ENCODE measurements at regions not wholly inside any gene's neighbourhood (a gene's known extent, or its start where the extent isn't known, plus 50 kb on each side); places are given as distances from the start of the nearest gene placed in this dataset.

GRCh38 chr6:156189714-156190113 lies 587.5 kb upstream of the ARID1B start:
- DNase-seq (ENCODE audit: low spot score): no peak

- DNase-seq (ENCODE audit: low spot score): no peak
These were observed 588.0 kb upstream of the ARID1B start for GRCh38 chr6:156189195-156189594.

- DNase-seq (ENCODE audit: low spot score): no peak
These were observed 592.1 kb upstream of the ARID1B start for GRCh38 chr6:156185113-156185512.

- no peak for DNase-seq (ENCODE audit: low spot score)
These were observed 593.5 kb upstream of the ARID1B start for GRCh38 chr6:156183678-156184077.

- DNase-seq (ENCODE audit: low spot score): no peak
These were observed 594.8 kb upstream of the ARID1B start for GRCh38 chr6:156182356-156182755.

- no peak for DNase-seq (ENCODE audit: low spot score)
These were observed 595.7 kb upstream of the ARID1B start for GRCh38 chr6:156181506-156181905.

GRCh38 chr6:156175971-156176421 lies 601.2 kb upstream of the ARID1B start:
- DNase-seq (ENCODE audit: low spot score): no peak

- no peak for DNase-seq (ENCODE audit: low spot score)
These were observed 601.7 kb upstream of the ARID1B start for GRCh38 chr6:156175433-156175832.

GRCh38 chr6:156174031-156174890 lies 602.9 kb upstream of the ARID1B start:
- no peak for DNase-seq (ENCODE audit: low spot score)

- no peak for DNase-seq (ENCODE audit: low spot score)
These were observed 607.8 kb upstream of the ARID1B start for GRCh38 chr6:156169371-156169770.

- DNase-seq (ENCODE audit: low spot score): no peak
These were observed 609.5 kb upstream of the ARID1B start for GRCh38 chr6:156167625-156168071.

- no peak for DNase-seq (ENCODE audit: low spot score)
These were observed 610.1 kb upstream of the ARID1B start for GRCh38 chr6:156167016-156167624.

- DNase-seq (ENCODE audit: low spot score): no peak
These were observed 611.1 kb upstream of the ARID1B start for GRCh38 chr6:156166093-156166492.

- no peak for DNase-seq (ENCODE audit: low spot score)
These were observed 612.3 kb upstream of the ARID1B start for GRCh38 chr6:156164701-156165452.

GRCh38 chr6:156163311-156163710 lies 613.9 kb upstream of the ARID1B start:
- DNase-seq (ENCODE audit: low spot score): no peak

GRCh38 chr6:156161471-156161870 lies 615.7 kb upstream of the ARID1B start:
- DNase-seq (ENCODE audit: low spot score): no peak

GRCh38 chr6:156160795-156161165 lies 616.4 kb upstream of the ARID1B start:
- DNase-seq (ENCODE audit: low spot score): no peak

- DNase-seq (ENCODE audit: low spot score): no peak
These were observed 617.0 kb upstream of the ARID1B start for GRCh38 chr6:156160007-156160794.

- no peak for DNase-seq (ENCODE audit: low spot score)
These were observed 622.3 kb upstream of the ARID1B start for GRCh38 chr6:156154896-156155295.

- no peak for DNase-seq (ENCODE audit: low spot score)
These were observed 626.8 kb upstream of the ARID1B start for GRCh38 chr6:156150391-156150790.

- DNase-seq (ENCODE audit: low spot score): no peak
These were observed 630.3 kb upstream of the ARID1B start for GRCh38 chr6:156146891-156147290.
